Daoy (cell line): ENCODE measurements at regions not wholly inside any gene's neighbourhood (a gene's known extent, or its start where the extent isn't known, plus 50 kb on each side); places are given as distances from the start of the nearest gene placed in this dataset.
A peak's percentile ranks its signal among the peaks of the same experiment; 100 is the strongest.
"Not testable (repeated sequence)": the region's sequence is repeated elsewhere in the genome, so short reads cannot be mapped to it uniquely, and the experiment has no call there.

Experiments used
- DNase-seq: peaks from one replicate; pipeline ENCODE4 v3.0.0-alpha.2; 2015; ENCODE audit warnings: low read depth

- DNase-seq: no peak
These were observed 537.7 kb downstream of the SOCS6 start for GRCh38 chr18:70826571-70826970.

GRCh38 chr18:70822691-70823090, 533.8 kb downstream of the SOCS6 start:
- no peak for DNase-seq

- DNase-seq: no peak
These were observed 533.3 kb downstream of the SOCS6 start for GRCh38 chr18:70822117-70822516.

GRCh38 chr18:70808481-70809056, 519.7 kb downstream of the SOCS6 start:
- no peak for DNase-seq

GRCh38 chr18:70781860-70782453, 493.1 kb downstream of the SOCS6 start:
- DNase-seq: peak; percentile 32

GRCh38 chr18:70766254-70766653, 477.4 kb downstream of the SOCS6 start:
- not testable (repeated sequence) for DNase-seq

- no peak for DNase-seq
These were observed 474.0 kb downstream of the SOCS6 start for GRCh38 chr18:70762812-70763211.

- DNase-seq: no peak
These were observed 469.9 kb downstream of the SOCS6 start for GRCh38 chr18:70758780-70759179.

GRCh38 chr18:70754486-70754885, 465.6 kb downstream of the SOCS6 start:
- no peak for DNase-seq

- DNase-seq: no peak
These were observed 444.1 kb downstream of the SOCS6 start for GRCh38 chr18:70732916-70733315.

- DNase-seq: no peak
These were observed 443.3 kb downstream of the SOCS6 start for GRCh38 chr18:70732188-70732587.

- DNase-seq: peak; percentile 5
These were observed 431.8 kb downstream of the SOCS6 start for GRCh38 chr18:70720607-70721006.

- no peak for DNase-seq
These were observed 420.9 kb downstream of the SOCS6 start for GRCh38 chr18:70709720-70710119.

- DNase-seq: no peak
These were observed 420.3 kb downstream of the SOCS6 start for GRCh38 chr18:70709144-70709543.

- DNase-seq: no peak
These were observed 417.1 kb downstream of the SOCS6 start for GRCh38 chr18:70705831-70706416.

GRCh38 chr18:70700496-70700895, 411.7 kb downstream of the SOCS6 start:
- no peak for DNase-seq

- no peak for DNase-seq
These were observed 409.7 kb downstream of the SOCS6 start for GRCh38 chr18:70698574-70698973.

GRCh38 chr18:70693246-70693645, 404.4 kb downstream of the SOCS6 start:
- peak; percentile 21 for DNase-seq

- not testable (repeated sequence) for DNase-seq
These were observed 400.9 kb downstream of the SOCS6 start for GRCh38 chr18:70689765-70690164.

GRCh38 chr18:70688286-70688685, 399.4 kb downstream of the SOCS6 start:
- DNase-seq: no peak

- DNase-seq: no peak
These were observed 396.0 kb downstream of the SOCS6 start for GRCh38 chr18:70684821-70685220.

- no peak for DNase-seq
These were observed 394.4 kb downstream of the SOCS6 start for GRCh38 chr18:70683263-70683662.

- no peak for DNase-seq
These were observed 386.1 kb downstream of the SOCS6 start for GRCh38 chr18:70674896-70675295.

- no peak for DNase-seq
These were observed 385.0 kb downstream of the SOCS6 start for GRCh38 chr18:70673831-70674230.
